ENCODE measurements at regions not wholly inside any gene's neighbourhood (a gene's known extent, or its start where the extent isn't known, plus 50 kb on each side); places are given as distances from the start of the nearest gene placed in this dataset.
"Not testable (repeated sequence)": the region's sequence is repeated elsewhere in the genome, so short reads cannot be mapped to it uniquely, and the experiment has no call there.

- no peak for DNase-seq
Observed at GRCh38 chr12:74293689-74294131, 243.9 kb upstream of the ATXN7L3B start.

DNA sequence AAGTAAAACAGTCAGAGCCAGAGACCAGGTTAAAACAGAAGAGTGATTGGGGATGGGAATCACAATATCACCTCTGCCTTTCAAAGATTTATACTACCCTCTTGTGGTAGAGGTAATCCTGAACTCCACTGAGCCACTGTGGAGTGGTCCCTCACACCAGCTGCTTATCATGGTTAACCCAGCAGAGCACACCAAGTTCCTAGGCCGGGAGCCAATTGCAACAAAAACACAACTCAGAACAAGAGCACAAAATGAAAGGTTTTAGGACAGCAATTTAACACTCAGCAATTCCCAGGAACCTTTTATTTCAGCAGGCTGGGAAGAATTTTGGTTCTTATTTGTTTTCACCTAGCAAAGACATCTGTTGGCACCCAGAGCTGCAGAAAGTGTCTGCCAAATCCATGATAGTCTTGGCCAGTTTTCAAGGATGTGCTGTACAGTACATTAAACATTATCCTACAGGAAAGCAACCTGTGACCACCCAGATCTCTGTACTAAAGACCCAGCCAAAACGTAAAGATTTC, 220.5 kb upstream of the ATXN7L3B start:
- DNase-seq: no peak

DNA sequence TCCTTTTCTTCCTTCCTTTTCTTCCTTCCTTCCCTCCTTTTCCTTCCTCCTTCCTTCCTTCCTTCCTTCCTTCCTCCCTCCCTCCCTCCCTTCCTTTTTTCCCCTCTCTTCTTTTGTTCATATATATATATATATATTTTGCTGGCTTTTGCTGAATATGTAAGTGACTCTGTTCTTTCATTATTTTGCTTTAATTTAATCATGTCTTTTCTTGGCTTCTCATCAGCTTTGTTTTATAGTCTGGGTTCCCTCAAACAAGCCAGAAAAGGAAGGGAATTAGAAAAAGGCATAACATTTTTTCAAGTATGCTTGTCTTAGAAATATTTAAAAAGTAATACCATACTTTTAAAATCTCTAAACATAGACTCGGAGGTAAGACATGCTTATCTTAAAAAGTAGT, 219.9 kb upstream of the ATXN7L3B start:
- no peak for DNase-seq

DNA sequence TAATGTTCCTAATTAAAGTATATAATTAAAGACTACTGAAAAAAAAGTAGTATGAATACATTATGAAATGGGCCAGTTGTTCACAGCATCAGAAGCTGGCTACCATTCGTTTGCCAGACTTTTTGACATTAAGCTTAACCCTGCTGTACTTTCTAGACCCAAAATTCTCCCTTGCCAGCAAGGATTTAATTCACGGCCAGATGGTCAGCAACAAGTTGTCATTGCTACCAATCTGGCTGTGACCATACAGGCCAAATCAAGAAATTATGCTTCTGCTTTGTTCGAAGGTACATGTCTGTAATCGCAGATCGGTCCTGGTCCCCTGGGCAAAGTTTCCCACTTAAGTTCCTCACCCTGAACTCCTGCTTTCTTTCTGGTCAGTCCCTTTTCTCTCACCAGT, 217.7 kb upstream of the ATXN7L3B start:
- no peak for DNase-seq

DNA sequence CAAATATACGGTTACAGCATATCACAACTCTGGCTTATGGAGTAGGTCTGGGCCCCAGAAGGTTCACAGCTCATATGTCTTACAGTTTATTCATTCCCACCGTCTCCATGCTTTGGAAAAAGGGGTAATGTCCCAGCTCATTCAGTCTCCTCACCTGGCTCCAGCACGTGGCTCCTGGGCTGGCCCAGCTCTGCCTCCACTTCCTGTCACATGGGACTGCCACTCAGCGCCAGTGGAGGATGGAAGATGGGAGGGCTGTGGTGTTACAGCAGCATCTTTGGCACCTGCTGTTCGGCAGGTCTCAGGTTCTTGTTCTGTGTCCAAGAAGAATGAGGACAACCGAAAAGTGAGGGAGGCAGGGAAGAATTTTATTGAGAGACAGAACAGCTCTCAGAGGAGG, 216.3 kb upstream of the ATXN7L3B start:
- DNase-seq: no peak

DNA sequence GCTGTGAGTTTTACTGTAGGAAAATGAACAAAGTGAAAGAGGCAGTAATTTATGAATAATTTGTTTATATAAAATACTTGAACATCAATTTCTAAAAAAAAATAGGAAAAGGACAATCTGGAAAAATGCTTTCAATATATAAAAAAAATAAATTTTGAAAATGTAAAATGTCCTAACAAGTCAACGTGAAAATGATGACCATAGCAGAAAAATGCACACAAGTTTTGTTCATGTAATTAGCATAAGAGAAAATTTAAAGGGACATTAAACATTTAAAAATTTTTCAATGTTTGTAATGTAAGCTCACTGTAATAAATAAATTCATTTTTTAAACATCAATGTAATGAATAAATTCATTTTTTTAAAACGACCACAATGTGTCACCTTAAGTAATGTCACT, 214.8 kb upstream of the ATXN7L3B start:
- no peak for DNase-seq

DNA sequence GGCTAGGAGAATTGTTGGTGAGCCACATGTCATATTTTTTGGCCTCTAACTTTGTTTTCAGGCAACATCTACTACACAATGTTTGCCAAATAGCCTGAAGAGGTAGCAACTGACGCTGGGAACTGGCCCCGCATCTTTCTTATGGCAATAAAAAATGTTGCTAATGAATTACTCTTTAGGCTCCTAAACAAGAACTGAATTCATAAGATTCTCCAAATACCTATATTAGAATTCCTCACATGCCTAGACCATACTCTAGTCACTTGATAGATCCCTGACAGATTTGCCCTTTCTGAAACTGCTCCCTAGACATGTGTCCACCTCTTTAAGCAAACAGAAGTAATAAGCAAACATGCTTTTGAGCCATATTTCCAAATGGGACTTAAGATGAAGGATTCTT, 209.0 kb upstream of the ATXN7L3B start:
- no peak for DNase-seq

DNA sequence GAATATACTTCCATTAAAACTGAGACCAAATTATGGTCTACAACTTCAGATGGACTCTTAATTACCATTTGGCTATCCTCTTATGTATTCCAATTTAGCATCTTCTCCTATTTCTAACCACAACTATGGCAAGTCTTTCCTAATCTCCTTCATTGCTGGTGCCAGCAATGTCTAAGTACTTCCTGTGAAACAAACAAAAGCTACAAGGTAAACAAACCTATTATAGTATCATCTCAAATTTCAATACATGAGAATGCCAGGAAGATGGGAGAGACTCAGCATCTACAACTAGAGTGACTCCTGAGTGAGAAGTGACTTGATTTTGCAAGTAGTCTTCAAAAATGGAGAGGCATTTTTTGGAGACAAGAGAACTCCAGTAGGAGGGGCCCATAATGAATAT, 202.9 kb upstream of the ATXN7L3B start:
- peak; percentile 42 for DNase-seq

GRCh38 chr12:74337951-74338350, 199.7 kb upstream of the ATXN7L3B start:
- DNase-seq: peak; percentile 73

- DNase-seq: no peak
Observed at GRCh38 chr12:74339211-74339610, 198.4 kb upstream of the ATXN7L3B start.

DNA sequence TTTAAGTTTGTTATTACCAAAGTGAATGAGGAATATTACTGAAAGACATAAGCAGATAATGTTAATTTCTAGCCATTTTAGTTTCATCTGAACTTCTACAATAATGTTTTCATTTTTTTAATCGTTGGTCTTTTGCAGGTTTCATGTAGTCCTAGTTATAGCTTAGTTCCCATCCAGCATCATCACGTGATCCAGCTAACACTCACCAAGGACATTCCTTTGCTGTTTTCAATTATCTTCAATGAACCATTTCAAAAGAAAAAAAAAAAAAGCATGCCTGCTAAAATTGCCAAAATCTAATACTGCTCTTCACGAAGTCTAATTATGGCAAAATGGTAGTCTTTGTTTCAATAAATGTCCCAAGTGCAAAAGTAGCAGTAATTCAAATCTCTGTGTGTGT, 187.7 kb upstream of the ATXN7L3B start:
- peak; percentile 15 for DNase-seq

- peak; percentile 59 for DNase-seq
Observed at GRCh38 chr12:74365178-74365964, 172.3 kb upstream of the ATXN7L3B start.

GRCh38 chr12:74370608-74371216, 166.9 kb upstream of the ATXN7L3B start:
- no peak for DNase-seq

GRCh38 chr12:74379114-74379513, 158.5 kb upstream of the ATXN7L3B start:
- no peak for DNase-seq

GRCh38 chr12:74381958-74382357, 155.7 kb upstream of the ATXN7L3B start:
- DNase-seq: no peak

- DNase-seq: no peak
Observed at GRCh38 chr12:74382983-74383382, 154.7 kb upstream of the ATXN7L3B start.

DNA sequence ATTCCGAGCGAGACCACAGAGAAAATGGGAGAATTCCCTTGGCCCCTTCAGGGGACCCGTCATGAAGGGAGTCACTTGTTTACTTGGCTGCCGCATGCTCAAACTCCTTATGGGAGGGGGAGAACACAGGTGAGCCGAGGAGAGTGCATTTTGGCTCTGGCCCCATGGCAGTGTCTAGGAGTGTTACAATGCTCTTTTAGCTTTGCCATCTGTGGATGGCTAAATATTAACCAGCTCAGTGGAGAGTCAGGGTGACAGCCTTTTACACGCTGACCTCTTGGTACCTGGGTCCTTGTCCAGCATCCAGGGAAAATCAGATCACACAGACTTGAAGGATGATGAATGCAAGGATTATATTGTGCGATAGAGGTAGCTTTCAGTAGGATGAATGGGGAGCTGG, 146.4 kb upstream of the ATXN7L3B start:
- no peak for DNase-seq

- no peak for DNase-seq
Observed at GRCh38 chr12:74393272-74393671, 144.4 kb upstream of the ATXN7L3B start.

DNA sequence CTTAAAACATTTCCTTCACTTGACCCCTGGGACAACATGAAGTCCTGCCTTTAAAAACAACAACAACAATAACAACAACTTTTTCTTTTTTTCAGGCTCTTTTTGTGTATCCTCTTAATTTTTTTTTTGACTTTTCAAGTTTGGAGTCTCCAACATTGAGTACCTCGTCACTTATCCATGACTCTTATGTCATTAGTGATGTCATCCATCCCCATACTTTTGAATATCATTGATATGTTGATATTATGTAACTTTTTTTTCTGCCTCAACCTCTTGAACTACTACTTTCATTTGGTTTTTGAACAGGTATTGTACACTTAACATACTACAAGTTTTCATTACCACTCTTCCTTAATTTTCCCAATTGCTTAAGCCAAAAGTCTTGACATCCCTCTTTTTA, 143.0 kb upstream of the ATXN7L3B start:
- DNase-seq: no peak

DNA sequence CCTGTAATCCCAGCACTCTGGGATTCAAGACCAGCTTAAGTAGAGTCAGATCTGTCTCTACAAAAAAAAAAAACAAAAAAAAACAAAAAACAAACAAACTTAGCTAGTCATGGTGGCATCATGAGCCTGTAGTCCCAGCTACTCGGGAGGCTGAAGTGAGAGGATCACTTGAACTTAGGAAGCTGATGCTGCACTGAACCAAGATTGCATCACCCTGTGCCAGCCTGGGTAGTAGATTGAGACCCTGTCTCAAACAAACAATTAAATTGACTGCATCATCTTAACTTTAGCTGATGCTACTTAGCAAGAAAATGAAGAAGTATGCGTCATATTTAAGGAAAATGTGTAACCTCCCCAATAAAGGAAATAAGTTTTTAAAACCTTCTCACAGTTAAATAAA, 136.6 kb upstream of the ATXN7L3B start:
- no peak for DNase-seq

DNA sequence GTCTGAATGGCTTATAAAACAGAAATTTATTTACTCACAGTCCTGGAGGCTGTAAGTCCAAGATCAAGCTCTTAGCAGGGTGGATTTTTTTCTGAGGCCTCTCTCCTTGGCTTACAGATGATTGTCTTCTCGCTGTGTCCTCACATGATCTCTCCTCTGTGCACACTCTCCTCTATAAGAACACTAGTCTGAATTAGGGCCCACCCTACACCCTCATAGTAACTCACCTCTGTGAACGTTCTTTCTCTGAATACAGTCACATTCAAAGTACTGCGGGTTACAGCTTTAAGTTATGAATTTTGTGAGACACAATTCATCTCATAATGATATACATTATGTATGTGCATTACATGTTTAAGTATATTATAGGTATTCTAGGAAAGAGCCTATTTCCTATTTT, 135.7 kb upstream of the ATXN7L3B start:
- no peak for DNase-seq

GRCh38 chr12:74403221-74403470, 134.5 kb upstream of the ATXN7L3B start:
- not testable (repeated sequence) for DNase-seq

- DNase-seq: no peak
Observed at GRCh38 chr12:74408601-74409166, 129.0 kb upstream of the ATXN7L3B start.

GRCh38 chr12:74412606-74413230, 124.9 kb upstream of the ATXN7L3B start:
- DNase-seq: no peak
